HG02973 (cell line): ENCODE measurements at regions not wholly inside any gene's neighbourhood (a gene's known extent, or its start where the extent isn't known, plus 50 kb on each side); places are given as distances from the start of the nearest gene placed in this dataset.
A peak's percentile ranks its signal among the peaks of the same experiment; 100 is the strongest.
"Not testable (repeated sequence)": the region's sequence is repeated elsewhere in the genome, so short reads cannot be mapped to it uniquely, and the experiment has no call there.

Source experiments
- ATAC-seq: cut with Tn5 transposase; IDR thresholded peaks from one replicate; pipeline ENCODE4 v1.9.1; 2021; ENCODE audit warnings: moderate library complexity; ENCODE audit not compliant: unreplicated experiment

DNA sequence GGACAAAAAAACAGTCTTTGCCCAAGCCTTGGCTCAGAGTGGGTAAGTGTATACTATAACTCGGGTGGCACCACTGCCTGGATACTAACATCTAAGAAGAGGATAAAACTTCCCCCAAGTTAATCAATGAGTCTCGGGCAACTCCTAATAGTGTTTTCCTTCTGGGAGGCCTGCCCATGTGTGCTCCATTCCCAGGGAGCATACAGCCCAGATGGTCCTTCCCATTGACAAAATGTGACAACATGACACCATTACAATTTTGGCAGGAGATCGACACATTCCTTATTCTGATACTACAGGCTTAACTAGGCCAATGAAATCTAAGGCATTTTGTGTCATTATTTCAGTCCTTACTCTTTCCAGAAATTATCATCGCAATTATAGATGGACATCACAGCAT lies 52.7 kb upstream of the CRIM1 start:
- no peak for ATAC-seq

DNA sequence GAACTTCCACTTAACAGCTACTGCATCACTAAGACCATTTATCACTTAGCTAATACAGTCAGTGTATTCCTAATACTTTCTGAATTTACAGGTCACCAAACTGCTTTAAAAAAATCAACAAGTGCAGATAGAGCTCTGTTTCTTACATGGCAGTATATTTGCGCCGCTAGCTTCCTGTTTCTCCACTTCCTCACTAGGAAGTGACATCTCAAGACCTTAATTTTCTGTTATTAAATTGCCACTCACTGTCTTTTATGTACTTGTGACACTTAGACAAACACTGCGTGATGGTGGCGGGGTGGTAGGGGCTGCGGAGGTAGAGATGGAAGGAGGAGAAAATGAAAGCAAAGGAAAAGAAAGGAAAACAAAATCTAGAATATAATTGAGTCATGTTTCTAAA lies 53.7 kb upstream of the CRIM1 start:
- no peak for ATAC-seq

- ATAC-seq: no peak
These were observed 54.9 kb upstream of the CRIM1 start for GRCh38 chr2:36300697-36301096.

- ATAC-seq: no peak
These were observed 58.8 kb upstream of the CRIM1 start for GRCh38 chr2:36296798-36297197.

GRCh38 chr2:36294316-36294721 lies 61.3 kb upstream of the CRIM1 start:
- no peak for ATAC-seq

DNA sequence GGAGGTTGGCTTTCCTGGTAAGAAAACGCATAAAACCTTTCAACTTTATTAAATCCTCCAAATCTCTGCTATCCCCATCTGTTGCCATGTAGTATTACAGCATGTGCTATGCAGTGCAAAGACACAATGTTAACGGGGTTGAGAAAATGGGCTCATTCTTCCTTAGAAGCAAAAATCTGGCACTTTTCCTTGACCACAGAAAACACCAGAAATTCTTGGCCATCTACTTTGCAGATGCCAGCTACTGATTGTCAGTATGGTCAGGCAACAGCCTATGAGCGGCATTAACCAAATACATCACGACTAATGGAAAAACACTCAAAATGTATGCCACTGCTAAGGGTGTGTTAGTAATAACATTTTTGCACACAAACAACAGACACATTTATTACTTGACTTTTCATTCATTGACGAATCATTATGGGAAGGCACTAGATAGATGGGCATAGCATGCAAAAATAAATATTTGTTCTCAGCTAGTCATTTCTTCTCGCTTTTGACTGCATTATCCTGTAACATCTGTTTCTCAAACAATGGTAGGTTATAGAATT lies 65.2 kb upstream of the CRIM1 start:
- no peak for ATAC-seq

GRCh38 chr2:36289731-36290130 lies 65.8 kb upstream of the CRIM1 start:
- no peak for ATAC-seq

GRCh38 chr2:36287363-36288275 lies 68.0 kb upstream of the CRIM1 start:
- ATAC-seq: no peak

DNA sequence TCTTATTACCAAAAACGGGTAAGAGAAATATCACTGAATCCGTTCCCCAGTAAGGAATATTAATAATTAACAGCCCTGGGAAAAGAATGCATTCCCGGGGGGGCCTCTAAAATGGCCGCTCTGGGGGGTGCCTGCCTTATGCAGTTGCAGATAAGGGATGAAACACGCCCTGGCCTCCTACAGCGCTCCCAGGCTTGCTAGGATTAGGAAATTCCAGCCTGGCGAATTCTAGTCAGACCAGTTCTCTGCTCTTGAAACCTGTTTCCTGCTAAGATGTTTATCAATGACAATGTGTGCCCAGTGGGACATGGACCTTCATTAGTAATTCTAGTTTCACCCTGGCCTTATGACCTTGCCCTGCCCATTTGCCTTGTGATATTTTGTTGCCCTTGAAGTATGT lies 76.1 kb upstream of the CRIM1 start:
- not testable (repeated sequence) for ATAC-seq

DNA sequence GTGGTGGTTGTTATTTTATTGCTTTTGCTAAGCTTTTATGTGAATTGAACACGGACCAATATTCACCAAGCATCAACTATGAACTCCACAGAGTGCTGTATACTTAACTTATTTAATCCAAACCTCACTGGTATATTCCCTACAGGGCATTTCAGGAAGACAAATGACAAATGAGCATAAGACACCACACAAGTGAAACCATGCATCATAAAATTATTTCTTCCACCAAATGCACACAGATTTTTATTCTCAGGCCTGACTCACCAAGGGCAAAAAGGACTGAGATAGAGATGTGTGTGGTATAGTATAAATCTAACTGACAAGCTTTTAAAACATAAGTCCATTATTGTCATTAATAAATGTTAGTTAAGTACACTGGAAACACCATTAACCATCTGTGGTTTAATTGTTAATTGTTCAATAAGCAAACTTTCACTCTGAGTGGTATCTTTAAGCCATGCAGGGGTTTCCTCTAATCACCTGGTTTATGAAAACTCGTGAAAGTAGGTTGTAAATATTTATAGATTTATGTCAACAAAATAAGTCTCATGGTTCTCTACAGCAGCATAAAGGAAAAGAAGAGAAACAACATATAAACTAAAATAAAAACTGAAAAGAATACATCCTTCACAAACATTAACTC lies 77.6 kb upstream of the CRIM1 start:
- ATAC-seq: no peak

DNA sequence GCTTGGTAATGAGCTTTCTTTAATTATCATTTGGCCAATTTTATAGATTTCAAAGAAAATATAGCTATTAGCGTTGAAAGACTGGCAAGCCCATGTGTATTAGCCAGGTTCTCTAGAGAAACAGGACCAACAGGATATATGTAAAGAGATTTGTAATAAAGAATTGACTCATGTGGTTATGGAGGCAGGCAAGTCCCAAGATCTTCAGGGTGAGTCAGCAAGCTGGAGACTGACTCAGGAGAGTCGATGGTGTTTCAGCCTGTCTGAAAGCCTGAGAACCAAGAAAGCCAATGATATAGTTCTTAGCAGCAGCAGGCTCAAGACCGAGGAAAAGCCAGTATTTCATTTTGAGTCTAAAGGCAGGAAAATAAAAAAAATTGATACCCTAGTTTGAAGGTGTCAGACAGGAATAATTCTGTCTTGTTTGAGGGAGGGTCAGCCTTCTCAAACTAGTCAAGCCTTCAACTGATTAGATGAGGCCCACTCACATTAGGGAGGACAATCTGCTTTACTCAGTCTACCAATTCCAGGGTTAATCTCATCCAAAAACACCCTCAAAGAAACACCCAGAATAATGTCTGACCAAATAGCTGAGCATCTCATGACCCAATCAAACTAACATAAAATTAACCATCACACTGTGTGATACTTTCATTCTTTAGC lies 78.3 kb upstream of the CRIM1 start:
- ATAC-seq: peak; percentile 54

- ATAC-seq: no peak
These were observed 84.3 kb upstream of the CRIM1 start for GRCh38 chr2:36271266-36271665.

- ATAC-seq: no peak
These were observed 84.8 kb upstream of the CRIM1 start for GRCh38 chr2:36270758-36271157.

DNA sequence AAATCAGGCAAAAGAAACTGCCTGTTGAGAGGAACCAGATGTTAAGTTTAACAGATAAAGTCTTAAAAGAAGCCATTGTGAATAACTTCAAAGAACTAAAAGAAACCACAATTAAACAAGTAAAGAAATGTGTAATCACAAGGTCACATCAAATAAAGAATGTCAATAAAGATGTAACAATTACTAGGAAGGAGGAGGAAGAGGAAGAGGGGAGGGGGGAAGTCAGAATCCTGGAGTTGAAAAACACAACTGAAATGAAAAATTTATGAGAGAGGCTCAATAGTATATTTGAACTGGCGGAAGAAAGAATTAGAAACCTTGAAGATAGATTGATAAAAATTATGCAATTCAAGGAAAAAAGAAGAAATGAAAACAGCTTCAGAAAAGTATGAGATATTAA lies 88.4 kb upstream of the CRIM1 start:
- ATAC-seq: no peak

DNA sequence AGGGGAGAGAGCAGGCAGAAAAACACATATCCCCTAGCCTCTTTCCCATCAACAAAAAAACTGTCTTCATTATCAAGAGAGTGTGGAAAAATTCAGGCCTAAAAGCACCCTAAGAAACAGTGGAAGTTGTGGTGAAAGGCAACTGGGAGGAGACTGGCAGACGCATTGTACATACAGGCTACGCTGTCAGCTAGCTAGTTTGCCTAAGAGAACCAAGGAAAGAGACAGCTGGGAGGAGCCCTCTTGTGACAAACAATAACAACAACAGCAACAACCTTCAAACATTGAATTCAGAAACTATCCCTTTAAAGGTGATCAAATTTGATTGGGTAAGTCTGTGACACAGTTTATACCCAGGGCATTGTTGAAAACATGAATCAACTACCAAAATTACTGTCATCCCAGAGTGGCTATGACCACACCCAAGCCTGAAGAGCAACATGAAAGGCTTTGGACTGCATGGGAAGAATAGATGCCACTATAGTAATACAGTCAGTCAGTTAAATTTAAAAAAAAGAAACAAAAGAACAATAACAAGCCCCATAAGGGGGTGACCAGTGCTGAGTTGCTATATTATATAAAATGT lies 88.9 kb upstream of the CRIM1 start:
- ATAC-seq: no peak

GRCh38 chr2:36262581-36262980 lies 93.0 kb upstream of the CRIM1 start:
- ATAC-seq: no peak

DNA sequence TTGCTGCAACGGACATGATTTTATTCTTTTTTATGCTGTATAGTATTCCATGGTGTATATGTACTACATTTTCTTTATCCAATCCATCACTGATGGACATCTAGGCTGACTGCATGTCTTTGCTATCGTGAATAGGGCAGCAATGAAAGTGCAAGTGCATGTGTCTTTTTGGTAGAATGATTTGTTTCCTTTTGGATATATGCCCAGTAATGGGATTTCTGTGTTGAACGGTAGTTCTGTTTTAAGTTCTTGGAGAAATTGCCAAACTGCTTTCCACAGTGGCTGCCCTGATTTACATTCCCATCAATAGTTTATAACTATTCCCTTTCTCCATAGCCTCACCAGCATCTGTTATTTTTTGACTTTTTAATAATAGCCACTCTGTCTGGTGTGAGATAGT lies 99.7 kb upstream of the CRIM1 start:
- ATAC-seq: no peak

- no peak for ATAC-seq
These were observed 102.5 kb upstream of the CRIM1 start for GRCh38 chr2:36253086-36253485.

- peak; percentile 88 for ATAC-seq
These were observed 109.1 kb upstream of the CRIM1 start for GRCh38 chr2:36246320-36246990.

DNA sequence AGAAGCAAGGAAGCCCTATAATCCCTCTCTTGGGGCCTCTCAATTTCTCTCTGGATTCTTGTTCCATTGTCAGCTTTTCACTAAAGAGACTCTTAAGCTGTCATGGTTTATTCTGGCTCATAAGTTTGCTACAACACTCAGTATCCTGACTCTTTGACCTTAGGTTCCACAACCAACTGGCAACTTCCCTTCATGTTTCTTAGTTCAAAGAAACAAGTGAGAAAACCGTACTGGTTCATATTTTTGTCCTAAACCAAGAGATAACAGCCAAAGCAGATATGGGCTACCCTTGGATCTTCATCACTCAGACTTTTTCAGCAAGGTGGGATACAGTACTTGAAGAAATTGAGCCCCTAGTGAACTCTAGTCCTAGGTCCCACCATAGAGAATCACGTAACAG lies 109.9 kb upstream of the CRIM1 start:
- ATAC-seq: no peak

DNA sequence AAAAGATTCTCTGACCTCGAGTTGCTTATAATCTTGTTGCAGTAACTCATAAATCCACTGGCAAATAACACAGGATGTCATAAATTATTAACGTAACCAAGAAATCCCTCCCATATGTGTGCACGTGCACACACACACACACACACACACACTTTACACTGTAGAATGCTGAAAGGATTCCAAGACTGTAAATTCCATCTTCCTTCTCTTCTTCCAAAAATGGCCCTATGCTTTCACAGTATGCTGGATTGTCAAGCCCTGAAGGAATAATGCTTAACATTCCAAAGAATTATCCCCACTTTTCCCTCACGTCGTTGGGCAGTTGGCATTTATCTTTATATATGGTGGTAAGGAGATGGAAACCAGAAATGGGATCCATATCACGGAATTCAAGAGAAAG lies 117.5 kb upstream of the CRIM1 start:
- no peak for ATAC-seq
